ENCODE measurements at regions not wholly inside any gene's neighbourhood (a gene's known extent, or its start where the extent isn't known, plus 50 kb on each side); places are given as distances from the start of the nearest gene placed in this dataset.
"Not testable (repeated sequence)": the region's sequence is repeated elsewhere in the genome, so short reads cannot be mapped to it uniquely, and the experiment has no call there.

DNA sequence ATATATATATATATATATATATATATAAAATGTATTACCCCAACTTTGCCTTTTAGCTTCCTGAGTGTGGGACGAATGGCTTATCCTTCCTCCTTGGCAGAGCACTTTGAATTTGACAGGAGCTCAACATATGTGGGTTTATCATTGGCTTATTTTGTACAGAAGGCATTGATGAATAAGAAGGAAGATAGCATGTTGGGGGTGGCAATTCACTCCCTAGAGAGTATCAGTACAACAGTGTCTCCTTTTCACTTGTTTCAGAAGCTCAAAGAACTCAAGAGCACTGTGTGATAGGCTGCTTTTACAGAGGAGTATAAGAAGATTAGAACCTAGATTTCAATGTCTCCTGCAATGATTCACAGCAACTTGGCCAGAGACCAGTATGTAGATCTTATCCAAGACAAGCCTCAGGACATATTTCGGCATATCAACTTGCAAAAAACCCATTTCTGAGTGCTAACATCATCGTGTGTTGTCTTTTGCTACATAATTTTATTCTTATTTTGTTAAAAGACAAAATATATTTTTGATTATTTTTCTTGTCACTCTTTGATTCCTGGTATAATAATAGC is 345.8 kb downstream of the SOCS6 start:
- DNase-seq (ENCODE audit: low read depth in 4 of 4, low spot score in 1 of 4): no peak

DNA sequence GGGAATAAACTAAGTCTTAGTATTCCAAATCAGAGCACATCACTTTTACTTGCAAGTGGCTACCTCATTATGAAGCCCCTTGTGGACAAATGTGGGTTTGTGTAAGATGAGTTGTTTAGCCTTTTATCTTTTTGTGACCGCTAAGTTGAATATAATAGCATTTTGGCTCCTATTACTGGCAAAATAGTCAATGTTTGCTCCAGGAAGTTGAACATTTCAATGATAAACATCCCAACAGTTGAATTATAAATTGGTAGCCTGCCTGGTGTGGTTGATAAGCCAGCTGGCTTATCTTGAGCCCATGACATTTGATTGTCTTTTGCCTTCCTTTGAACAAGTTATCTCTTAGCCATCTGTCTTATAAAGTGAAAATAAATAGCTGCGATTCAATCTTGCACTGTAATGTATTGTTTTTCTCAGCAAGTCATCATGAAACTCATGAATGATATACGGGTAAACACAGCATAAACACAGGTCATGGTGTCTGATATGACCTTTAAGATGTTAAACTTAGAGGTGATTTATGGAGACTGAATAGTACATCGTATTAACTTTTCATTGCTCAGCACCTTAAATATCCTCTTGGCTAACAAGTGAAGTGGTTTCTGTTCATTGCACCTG is 338.4 kb downstream of the SOCS6 start:
- DNase-seq (ENCODE audit: low read depth in 4 of 4, low spot score in 1 of 4): no peak

DNA sequence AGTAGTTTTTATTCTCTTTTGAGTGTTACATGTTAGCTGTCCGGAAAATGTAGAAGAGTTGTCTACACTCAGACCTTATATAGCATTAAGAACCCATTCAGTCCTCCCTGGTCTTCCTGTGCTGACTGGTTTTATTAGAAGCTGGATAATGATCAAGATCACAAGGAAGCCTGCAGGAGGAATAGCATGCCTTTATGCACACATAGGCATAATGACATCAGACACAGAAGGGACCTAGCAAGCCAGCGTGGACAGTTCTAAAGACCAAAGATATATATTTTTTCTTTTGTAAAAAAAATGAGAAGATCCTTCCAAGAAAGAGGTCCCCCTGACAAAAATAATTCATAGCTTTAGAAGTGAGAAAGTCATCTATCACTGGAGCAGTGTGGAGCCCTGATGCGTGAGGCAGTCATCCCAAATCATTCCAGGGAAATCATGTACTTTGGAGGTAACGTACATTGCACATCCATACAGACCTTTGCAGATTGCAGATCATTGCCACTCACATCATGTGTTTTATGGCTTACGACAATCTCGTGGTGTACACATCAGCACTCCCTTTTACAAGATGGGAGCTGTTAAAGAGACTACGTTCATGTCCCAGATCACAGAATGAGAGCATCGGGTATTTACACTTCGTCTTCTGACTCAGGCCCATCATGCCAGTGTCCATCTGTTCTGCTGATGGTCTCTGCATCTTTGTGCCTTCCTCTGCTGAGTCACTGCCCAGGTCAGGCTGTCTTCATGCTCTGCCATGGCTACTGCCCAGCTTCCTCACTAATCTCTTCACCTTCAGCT is 334.0 kb downstream of the SOCS6 start:
- no peak for DNase-seq (ENCODE audit: low read depth in 4 of 4, low spot score in 1 of 4)

DNA sequence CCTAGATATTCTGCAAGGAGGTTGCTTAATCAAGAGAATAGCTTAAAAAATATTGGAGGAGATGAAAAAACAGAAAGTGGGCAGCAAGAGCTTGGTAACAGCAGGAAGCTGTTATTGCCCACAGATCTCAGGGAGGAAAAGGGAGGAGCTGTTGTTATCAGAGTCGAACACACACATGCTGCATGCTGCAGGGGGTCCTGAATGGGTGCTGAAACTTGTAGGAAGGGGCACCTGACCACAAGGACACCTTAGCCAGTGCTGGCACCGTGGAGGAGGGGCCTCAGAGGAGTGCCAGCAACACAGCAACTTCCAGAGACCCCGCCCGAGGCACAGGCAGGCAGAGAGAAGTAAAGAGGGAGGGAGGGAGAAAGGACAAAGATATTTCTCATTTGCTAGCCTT is 332.9 kb downstream of the SOCS6 start:
- no peak for DNase-seq (ENCODE audit: low read depth in 4 of 4, low spot score in 1 of 4)

DNA sequence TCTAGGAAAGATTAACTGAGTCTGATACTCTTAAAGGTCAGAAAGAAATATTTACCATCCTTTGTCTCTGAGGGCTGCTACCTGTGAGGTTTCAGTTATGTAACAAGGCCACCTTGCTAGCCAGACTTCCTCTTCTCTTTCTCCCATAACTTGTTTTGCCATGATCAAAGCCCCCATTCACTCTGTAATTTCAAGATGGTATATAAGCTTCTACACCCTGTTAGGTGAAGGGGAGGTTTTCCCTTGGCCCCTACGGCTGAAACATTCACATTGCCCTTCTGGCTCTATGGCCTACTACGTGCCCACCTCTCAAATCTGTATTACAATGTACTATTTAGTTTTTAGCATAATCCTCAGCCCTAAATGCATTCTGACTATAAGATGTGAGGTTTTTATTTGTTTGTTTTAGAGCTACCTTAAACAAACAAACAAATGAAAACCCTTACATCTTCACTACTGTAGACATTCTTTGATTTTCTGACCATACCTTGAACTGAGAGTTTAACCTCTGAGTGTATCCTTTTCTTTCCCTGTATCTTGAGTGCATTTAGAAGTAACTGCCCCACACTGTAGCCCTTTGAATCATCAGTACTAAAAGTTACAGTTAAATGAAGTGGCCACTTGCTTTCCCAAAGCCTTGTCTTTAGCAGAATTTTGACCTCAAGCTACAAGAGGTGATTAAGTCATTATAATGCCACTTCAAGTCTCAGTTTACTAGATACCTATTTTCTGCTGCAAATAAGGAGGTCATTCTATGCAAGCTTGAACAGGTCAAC is 332.2 kb downstream of the SOCS6 start:
- no peak for DNase-seq (ENCODE audit: low read depth in 4 of 4, low spot score in 1 of 4)

DNA sequence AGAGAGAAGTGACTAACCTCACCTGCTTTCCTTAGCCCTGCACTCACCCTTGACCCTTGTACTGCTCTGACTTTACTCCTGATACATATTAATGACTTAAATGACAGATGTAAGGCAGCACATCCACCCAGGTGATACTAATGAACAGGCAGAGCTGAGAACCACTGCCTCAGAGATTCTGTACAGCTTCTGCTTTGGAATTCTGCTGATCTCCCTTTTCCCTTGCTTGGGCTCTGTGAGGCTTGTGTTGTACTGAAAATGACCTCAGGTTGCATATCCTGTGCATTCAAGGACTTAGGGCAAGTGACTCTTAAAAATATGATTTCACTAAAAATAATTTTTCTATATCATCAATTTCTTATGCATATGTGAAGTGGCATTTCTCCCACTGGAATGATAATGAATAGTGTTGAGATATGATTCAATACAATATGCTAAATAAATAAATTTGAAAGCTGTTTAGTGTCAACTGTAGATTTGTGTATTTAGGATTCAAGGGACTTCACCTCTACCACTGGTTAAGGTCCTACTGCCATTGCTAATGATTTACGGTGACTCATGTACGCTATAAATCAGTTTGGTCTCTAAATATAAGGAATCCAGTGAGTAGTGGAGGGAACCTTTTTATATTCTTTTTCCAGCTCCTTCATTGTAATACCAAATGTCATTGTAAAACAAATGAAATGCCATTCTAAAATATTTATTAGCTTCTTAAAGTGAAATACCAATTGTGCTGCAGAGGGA is 328.3 kb downstream of the SOCS6 start:
- no peak for DNase-seq (ENCODE audit: low read depth in 4 of 4, low spot score in 1 of 4)

DNA sequence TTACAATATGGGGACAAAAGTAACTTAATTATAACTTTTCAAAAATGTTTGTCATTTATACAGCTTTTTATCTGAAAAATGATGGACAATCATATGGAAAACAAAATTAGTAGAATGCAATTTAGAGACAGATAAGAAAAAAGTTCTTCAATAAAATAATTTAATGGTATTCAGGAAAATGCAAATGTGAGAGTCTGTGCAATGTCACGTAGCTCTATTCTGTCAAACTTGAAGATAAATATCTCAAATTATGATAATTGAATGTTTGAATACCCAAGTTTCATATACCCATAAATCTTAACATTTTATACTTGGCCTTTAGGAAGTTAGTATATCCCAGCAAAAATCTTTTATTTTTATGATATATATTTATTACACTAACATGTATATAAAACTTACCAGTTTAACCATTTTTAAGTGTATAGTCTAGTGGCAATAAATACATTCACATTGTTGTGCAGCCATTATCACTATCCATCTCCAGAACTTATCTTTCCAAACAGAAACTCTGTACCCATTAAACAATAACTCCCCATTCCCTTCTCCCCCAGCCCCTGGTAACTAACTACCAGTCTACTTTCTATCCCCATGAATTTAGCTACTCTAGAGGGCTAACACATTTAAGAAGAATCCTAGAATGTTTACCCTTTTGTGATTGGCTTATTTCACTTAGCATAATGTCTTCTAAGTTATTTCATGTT is 311.5 kb downstream of the SOCS6 start:
- DNase-seq (ENCODE audit: low read depth in 4 of 4, low spot score in 1 of 4): no peak

DNA sequence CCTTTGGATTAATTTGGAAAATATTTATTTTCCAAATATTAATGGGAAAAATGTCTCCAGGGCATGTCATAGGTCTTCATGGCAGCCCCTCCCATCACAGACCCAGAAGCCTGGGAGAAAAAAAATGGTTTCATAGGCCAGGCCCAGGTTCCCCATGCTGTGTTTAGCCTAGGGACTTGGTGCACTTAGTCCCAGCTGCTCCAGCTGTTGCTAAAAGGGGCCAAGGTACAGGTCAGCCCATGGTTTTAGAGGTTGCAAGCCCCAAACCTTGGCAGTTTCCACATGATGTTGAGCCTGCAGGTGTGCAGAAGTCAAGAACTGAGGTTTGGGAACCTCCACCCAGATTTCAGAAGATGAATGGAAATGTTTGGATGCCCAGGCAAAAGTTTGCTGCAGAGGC is 309.6 kb downstream of the SOCS6 start:
- no peak for DNase-seq (ENCODE audit: low read depth in 4 of 4, low spot score in 1 of 4)

DNA sequence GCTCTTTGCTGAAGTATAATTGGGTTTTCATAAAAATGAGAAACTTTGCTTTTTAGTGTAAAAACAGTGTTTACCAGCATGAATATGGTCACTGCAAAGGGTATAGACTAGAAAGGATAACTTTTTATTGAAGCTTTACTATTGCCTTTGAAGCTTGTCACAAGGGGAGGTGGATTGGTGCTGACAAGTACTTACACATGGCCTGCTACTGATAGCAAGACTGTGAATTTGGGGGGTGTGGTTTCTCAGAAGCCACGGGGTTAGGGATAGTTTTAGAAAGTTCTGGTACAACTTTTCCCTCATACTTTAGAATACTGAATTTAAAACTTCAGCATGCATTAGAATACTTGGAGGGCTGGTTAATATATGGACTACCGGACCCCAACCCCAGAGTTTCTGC is 294.1 kb downstream of the SOCS6 start:
- no peak for DNase-seq (ENCODE audit: low read depth in 4 of 4, low spot score in 1 of 4)

DNA sequence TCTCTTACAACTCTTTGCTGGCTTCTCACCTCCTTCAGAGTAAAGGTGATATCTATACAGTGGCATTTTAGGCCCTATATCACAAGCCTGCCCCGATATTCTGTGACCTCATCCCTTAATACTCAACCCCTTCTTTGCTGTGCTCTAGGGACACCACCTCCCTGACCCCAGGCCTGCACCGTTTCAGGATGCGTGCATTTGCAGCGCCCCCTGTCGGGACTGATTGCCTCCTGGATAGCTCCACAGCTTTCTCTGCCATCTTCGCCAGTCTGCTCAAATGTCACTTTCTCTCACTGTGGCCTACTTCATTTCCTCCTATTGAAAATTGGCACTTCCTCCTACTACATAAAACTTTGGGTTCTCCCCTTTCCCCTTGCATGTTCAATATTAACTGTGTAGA is 289.6 kb downstream of the SOCS6 start:
- DNase-seq (ENCODE audit: low read depth in 4 of 4, low spot score in 1 of 4): no peak

DNA sequence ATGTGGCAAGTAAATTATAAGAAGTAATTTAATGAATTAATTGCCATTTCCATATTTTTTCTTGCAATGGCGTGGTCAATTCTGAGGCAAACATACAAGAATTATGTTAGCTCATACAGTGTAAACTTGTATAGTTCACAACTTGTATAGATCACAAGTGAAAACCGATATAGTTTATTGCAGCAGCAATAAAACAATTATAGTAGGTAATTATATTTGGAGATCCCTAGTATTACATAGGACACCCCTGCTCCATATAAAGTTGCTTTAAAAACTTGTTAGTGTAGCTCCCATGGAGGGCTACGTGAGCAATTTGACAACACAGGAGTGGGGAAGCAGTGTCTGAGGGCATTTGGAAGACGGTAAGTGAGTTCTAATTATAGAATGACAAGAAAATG is 288.2 kb downstream of the SOCS6 start:
- DNase-seq (ENCODE audit: low read depth in 4 of 4, low spot score in 1 of 4): no peak

DNA sequence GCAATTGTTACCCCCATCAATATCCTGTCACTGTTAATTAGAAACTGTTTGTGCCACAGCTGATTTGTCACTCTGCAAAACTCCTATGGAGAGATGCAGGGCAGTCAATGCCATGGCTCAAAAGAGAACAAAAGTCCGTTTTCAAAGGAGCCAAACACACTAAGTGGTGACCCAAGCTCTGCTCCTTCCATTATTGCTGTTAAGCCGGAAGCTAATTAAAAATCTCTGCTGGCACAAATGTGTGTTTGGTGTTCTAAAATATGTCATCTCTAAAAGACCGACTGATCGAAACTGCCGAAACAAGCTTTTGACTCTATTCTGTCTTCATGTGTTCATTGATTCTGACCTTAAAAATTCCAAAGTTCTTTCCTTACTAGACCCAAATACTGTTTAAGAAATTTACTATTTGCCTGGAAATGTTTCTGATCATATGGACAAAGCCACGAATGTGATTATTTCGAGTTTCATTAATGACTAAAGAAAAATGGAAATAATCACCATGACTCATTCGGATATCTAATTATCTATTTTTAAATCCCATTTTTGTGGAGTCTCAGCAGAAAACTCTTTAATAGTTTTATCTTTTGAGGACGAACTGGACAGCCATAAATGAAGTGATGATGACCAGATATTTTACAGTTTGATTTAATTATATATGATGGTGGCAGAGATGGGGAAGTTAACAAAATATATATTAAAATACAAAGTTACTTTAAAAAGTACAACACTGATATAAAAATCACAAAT is 287.6 kb downstream of the SOCS6 start:
- no peak for DNase-seq (ENCODE audit: low read depth in 4 of 4, low spot score in 1 of 4)

DNA sequence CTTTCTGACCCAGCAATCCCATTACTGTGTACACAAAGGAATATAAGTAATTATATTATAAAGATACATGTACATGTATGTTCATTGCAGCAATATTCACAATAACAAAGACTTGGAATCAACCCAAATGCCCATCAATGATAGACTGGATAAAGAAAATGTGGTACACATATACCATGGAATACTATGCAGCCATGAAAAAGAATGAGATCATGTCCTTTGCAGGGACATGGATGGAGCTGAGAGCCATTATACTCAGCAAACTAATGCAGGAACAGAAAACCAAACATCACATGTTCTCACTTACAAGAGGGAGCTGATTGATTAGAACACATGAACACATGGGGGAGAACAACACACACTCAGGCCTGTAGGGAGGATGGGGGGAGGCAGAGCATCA is 286.1 kb downstream of the SOCS6 start:
- DNase-seq (ENCODE audit: low read depth in 4 of 4, low spot score in 1 of 4): not testable (repeated sequence)

DNA sequence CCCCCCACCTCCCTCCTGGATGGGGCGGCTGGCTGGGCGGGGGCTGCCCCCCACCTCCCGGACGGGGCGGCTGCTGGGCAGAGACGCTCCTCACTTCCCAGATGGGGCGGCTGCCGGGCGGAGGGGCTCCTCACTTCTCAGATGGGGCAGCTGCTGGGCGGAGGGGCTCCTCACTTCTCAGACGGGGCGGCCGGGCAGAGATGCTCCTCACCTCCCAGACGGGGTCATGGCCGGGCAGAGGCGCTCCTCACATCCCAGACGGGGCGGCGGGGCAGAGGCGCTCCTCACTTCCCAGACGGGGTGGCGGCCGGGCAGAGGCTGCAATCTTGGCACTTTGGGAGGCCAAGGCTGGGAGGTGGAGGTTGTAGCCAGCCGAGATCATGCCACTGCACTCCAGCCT is 280.8 kb downstream of the SOCS6 start:
- DNase-seq (ENCODE audit: low read depth in 4 of 4, low spot score in 1 of 4): not testable (repeated sequence)

DNA sequence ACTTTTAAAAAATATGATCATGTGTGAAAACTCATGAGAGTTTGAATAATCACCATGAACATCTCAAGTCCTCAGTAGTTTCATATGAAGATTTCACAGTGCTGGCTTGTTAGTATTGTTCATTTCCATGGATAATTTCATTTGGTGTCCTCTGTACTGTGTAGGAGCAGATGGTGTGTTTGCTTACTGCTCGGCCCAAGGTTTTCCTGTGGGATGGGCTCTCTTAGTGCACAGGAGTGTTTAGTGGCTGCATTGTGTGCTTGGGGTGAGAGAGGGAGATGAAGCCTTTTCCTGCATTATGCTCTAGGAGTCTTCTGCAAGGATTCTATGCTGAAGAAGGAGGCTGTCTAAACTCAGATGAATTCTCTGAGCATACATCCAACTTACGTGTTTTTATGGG is 270.6 kb downstream of the SOCS6 start:
- DNase-seq (ENCODE audit: low read depth in 4 of 4, low spot score in 1 of 4): no peak

DNA sequence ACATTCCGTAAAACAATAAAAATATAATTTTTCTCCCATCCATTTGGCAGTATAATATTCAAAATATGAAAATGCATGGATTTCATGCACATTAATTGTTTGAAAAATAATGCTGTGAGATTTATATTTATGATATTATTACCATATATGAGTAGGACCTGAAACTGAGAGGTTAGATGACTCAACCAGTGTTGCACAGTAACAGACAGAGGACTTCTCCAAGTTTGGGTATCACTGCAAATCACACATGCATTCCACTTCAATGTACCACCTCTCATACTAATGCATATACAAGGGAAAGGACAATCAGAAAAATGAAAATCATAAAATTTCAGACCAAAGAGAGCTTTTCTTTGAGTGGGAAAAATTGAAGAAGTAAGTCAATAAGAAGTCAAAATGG is 269.5 kb downstream of the SOCS6 start:
- DNase-seq (ENCODE audit: low read depth in 4 of 4, low spot score in 1 of 4): no peak

DNA sequence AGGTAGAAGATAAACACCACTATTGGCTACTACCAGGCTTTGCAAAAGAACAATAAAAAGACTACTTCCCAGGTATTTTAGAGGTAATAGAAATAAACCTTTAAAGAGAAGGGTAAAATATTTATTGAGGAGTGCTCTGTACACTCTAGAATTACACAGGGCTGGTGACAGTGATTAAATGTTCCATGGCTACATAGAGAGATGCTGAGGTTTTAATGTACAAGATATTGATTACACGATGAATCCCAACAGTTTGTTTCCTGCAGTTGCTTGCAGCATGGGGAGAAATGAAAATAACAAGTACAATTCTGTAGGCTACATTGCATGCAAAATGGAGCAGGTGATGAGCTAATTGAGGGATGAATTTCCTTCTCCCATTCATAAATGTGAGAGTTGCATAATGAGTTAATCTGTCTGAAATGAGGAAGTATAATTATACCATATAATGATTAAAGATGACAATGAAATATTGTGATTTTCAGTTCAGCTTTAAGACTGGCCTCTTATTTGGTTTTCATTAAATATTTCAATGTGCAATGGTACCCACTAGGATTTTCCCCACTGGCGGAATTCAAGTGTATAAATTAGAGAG is 266.1 kb downstream of the SOCS6 start:
- DNase-seq (ENCODE audit: low read depth in 4 of 4, low spot score in 1 of 4): no peak

DNA sequence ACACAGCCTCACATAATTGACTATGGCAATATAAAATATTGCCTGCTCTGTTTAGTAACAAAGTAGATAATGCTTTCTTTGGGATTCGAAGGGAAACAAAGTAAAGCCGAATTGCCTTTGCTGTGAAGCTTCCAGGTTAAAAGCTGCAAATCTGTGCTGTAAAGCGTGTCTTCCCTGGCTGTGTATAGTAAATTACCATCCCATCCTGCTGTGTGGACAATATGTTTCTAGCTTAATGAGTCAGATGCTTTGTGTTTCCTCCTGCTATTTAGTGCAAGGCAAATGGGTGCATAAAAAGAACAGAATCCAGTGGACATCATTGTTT is 265.1 kb downstream of the SOCS6 start:
- DNase-seq (ENCODE audit: low read depth in 4 of 4, low spot score in 1 of 4): no peak

DNA sequence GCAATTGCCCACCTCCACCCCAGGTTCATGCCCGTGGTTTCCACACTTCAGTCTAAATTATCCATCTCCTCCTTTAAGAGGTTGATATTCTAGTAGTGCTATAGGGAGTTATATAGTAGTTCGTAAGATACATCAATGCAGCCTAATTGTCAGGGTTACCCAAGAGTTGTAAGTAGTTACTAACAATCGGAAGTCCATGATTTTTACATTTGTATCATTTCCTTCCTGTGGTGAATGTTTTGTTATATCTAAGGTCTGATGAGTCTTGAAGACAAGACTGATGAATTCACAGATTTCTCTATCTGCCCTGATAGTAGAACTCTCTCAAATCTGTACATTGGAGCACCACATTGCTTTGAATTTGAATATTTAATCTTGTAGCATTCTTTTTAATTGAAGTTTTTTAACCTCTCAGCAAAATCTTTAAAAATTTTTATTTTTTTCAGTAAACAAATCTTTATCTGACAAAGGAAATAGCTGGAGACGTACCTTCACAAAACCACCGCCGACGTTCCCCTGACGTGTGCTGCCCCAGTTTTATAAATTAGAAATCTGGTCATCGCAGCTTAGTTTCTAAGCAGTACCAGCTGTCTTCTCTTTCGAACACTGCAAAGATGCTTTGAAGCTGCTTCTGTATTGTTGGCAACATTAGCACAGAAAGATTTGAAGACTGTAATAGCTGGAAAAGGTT is 264.5 kb downstream of the SOCS6 start:
- no peak for DNase-seq (ENCODE audit: low read depth in 4 of 4, low spot score in 1 of 4)
